Liver (tissue), 2 donors: ENCODE measurements at regions not wholly inside any gene's neighbourhood (a gene's known extent, or its start where the extent isn't known, plus 50 kb on each side); places are given as distances from the start of the nearest gene placed in this dataset.

Experiments
- REST ChIP-seq: IDR thresholded peaks from 2 replicates; pipeline ENCODE4 v1.6.1; 2016; ENCODE audit warnings: antibody characterized with exemption, mild to moderate bottlenecking
- YY1 ChIP-seq: IDR thresholded peaks from 2 replicates; pipeline ENCODE4 v1.6.1; 2016; ENCODE audit warnings: antibody characterized with exemption, mild to moderate bottlenecking
- TF ChIP-seq, protein P1 (sequence below): IDR thresholded peaks from 2 replicates; pipeline ENCODE4 v1.6.1; 2016; ENCODE audit warnings: antibody characterized with exemption
- TF ChIP-seq, protein P2 (sequence below): fragments of 150-350 bp; IDR thresholded peaks from 2 replicates; pipeline ENCODE4 v1.5.1; 2017; ENCODE audit warnings: improper control_type of control experiment, low read depth, low read length; ENCODE audit not compliant: missing input control
- donor health status: healthy.

DNA sequence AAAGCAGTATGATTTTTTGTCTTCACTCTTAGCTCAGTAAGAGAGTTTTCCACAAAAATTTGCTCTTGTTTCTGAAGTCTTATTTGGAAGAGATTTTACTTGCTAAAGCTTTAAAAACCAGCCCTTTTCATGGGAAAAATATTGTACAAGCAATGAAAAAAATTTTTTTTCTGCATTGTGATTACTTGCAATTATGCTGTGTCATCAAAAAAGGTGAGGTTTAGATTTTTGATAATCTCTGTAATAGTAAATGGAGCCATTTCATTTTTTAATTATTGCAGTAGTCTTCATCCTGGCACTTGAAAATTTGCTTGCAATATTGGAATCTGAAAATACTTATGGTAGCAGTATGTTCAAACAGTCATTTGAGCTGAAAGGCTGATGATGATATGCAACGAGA, 447.4 kb downstream of the SH2D4B start:
- TF ChIP-seq, protein P1, sequence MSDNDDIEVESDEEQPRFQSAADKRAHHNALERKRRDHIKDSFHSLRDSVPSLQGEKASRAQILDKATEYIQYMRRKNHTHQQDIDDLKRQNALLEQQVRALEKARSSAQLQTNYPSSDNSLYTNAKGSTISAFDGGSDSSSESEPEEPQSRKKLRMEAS = no peak
- TF ChIP-seq YY1 = no peak
- no peak for TF ChIP-seq REST
- TF ChIP-seq, protein P2, sequence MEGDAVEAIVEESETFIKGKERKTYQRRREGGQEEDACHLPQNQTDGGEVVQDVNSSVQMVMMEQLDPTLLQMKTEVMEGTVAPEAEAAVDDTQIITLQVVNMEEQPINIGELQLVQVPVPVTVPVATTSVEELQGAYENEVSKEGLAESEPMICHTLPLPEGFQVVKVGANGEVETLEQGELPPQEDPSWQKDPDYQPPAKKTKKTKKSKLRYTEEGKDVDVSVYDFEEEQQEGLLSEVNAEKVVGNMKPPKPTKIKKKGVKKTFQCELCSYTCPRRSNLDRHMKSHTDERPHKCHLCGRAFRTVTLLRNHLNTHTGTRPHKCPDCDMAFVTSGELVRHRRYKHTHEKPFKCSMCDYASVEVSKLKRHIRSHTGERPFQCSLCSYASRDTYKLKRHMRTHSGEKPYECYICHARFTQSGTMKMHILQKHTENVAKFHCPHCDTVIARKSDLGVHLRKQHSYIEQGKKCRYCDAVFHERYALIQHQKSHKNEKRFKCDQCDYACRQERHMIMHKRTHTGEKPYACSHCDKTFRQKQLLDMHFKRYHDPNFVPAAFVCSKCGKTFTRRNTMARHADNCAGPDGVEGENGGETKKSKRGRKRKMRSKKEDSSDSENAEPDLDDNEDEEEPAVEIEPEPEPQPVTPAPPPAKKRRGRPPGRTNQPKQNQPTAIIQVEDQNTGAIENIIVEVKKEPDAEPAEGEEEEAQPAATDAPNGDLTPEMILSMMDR = no peak
